Smooth muscle cell (in vitro differentiated cells): ENCODE measurements at regions not wholly inside any gene's neighbourhood (a gene's known extent, or its start where the extent isn't known, plus 50 kb on each side); places are given as distances from the start of the nearest gene placed in this dataset.
"Not testable (repeated sequence)": the region's sequence is repeated elsewhere in the genome, so short reads cannot be mapped to it uniquely, and the experiment has no call there.

Experiments used
- DNase-seq: peaks from one replicate; lab custom pipeline; 2025; ENCODE audit not compliant: unreplicated experiment; lab: John Stamatoyannopoulos, UW
- H2AFZ ChIP-seq: fragments of 200-600 bp; sonication (generic); 2 replicates; pipeline ENCODE4 v1.6.0; 2016; ENCODE audit warnings: antibody characterized with exemption, low read depth, mild to moderate bottlenecking
- H3F3A ChIP-seq: fragments of 200-600 bp; sonication (generic); 2 replicates; pipeline ENCODE4 v1.6.0; 2017; ENCODE audit warnings: antibody characterized with exemption, low read depth
- H3K27ac ChIP-seq: fragments of 200-600 bp; sonication (generic); 2 replicates; pipeline ENCODE4 v1.5.1; 2016; ENCODE audit warnings: low read depth, mild to moderate bottlenecking
- H3K27me3 ChIP-seq: fragments of 200-600 bp; sonication (generic); 2 replicates; pipeline ENCODE4 v1.6.1; 2016; ENCODE audit warnings: low read depth, mild to moderate bottlenecking
- H3K36me3 ChIP-seq: fragments of 200-600 bp; sonication (generic); 2 replicates; pipeline ENCODE4 v1.5.1; 2016; ENCODE audit warnings: low read depth
- H3K4me1 ChIP-seq: fragments of 200-600 bp; sonication (generic); 2 replicates; pipeline ENCODE4 v1.5.1; 2016; ENCODE audit warnings: low read depth
- H3K4me2 ChIP-seq: fragments of 200-600 bp; sonication (generic); 2 replicates; pipeline ENCODE4 v1.6.0; 2016; ENCODE audit warnings: mild to moderate bottlenecking
- H3K4me3 ChIP-seq: fragments of 200-600 bp; sonication (generic); 2 replicates; pipeline ENCODE4 v1.5.1; 2016; ENCODE audit warnings: mild to moderate bottlenecking
- H3K79me2 ChIP-seq: fragments of 200-600 bp; sonication (generic); 2 replicates; pipeline ENCODE4 v1.6.0; 2016; ENCODE audit warnings: low read depth, mild to moderate bottlenecking
- H3K9ac ChIP-seq: fragments of 200-600 bp; sonication (generic); 2 replicates; pipeline ENCODE4 v1.6.0; 2016; ENCODE audit warnings: low read depth
- H3K9me3 ChIP-seq: fragments of 200-600 bp; sonication (generic); replicated peaks from 2 replicates; pipeline ENCODE4 v1.5.1; 2016; ENCODE audit warnings: low read depth
- H4K20me1 ChIP-seq: fragments of 200-600 bp; sonication (generic); 2 replicates; pipeline ENCODE4 v1.6.0; 2016; ENCODE audit warnings: low read depth
- WGBS: methylation state at CpG from one replicate; pipeline ENCODE4 v1.1.7; 2016; ENCODE audit warnings: low lambda C conversion rate; 5-methylcytosine and 5-hydroxymethylcytosine counted together
- TF ChIP-seq, protein P1 (sequence below): fragments of 200-600 bp; sonication (generic); IDR thresholded peaks from 2 replicates; pipeline ENCODE4 v1.5.1; 2017; ENCODE audit warnings: borderline replicate concordance, mild to moderate bottlenecking, antibody characterized with exemption; ENCODE audit not compliant: insufficient read depth, poor library complexity, severe bottlenecking

DNA sequence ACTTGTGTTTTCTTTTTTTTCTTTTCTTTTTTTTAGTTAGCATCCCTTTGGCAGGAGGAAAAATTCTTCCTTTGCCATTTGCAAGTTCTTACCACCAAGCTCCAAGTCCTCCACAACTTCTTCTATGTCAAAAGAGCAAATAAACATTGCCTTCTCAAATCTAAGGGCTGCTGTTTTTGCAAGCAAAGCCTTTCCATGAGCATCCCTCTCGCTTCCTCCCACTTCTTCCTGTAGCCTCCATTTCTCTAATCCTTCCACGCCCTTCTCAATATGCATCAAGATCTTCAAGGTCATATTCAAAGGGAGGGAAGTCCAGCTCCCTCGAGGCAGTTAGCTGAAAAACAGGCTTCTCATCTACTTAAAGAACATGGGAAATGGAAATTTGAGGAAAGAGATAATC lies 147.1 kb downstream of the ADSS2 start:
- H3F3A ChIP-seq = no peaks in the 10 kb centered on the region
- 71% methylated on average over 3 of the region's 3 CpGs for WGBS
- TF ChIP-seq, protein P1, sequence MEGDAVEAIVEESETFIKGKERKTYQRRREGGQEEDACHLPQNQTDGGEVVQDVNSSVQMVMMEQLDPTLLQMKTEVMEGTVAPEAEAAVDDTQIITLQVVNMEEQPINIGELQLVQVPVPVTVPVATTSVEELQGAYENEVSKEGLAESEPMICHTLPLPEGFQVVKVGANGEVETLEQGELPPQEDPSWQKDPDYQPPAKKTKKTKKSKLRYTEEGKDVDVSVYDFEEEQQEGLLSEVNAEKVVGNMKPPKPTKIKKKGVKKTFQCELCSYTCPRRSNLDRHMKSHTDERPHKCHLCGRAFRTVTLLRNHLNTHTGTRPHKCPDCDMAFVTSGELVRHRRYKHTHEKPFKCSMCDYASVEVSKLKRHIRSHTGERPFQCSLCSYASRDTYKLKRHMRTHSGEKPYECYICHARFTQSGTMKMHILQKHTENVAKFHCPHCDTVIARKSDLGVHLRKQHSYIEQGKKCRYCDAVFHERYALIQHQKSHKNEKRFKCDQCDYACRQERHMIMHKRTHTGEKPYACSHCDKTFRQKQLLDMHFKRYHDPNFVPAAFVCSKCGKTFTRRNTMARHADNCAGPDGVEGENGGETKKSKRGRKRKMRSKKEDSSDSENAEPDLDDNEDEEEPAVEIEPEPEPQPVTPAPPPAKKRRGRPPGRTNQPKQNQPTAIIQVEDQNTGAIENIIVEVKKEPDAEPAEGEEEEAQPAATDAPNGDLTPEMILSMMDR = no peak
- no peak overlapping the region for H3K4me2 ChIP-seq
- H3K9me3 ChIP-seq = no peaks in the 10 kb centered on the region
- no peak for DNase-seq
- H3K27ac ChIP-seq = no peak overlapping the region
- H4K20me1 ChIP-seq = no peaks in the 10 kb centered on the region
- H3K9ac ChIP-seq = no peak overlapping the region
- H3K36me3 ChIP-seq = no peaks in the 10 kb centered on the region
- H3K4me3 ChIP-seq = no peak overlapping the region
- H3K4me1 ChIP-seq = no peaks in the 10 kb centered on the region
- H3K27me3 ChIP-seq = no peaks in the 10 kb centered on the region
- H2AFZ ChIP-seq = no peak overlapping the region
- H3K79me2 ChIP-seq = no peaks in the 10 kb centered on the region

DNA sequence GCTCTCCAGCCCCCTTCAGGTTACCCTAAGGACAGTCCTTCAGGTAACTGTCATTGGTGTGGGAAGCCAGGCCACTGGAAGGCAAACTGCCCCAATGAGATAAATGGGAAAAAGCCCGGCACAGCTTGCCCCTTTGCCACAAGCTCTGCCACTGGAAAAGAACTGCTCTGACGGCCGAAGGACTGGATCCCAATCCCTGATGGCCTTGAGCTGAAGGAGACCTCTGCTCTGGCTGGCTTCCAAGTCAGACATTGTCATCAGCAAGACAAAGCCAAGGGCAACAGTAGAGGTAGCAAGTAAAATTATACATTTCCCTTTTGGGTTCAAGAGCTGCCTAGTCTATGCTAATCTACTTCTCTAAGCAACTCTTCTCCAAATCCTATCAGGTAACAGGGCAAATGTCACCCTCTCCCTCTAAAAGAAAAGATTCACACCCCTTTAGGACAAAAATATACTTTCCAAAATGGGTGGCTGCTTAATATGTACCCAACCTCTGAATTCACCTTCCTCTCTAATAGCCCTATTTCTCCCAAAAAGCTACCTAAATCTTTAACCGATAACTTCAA lies 145.8 kb downstream of the ADSS2 start:
- Histone ChIP-seq H3K4me2 (no peak overlapping the region), H2AFZ (no peak overlapping the region), H3K9ac (no peak overlapping the region), H3K4me1 (no peaks in the 10 kb centered on the region), H3K79me2 (no peaks in the 10 kb centered on the region), H4K20me1 (no peaks in the 10 kb centered on the region), H3K4me3 (no peak overlapping the region), H3K27ac (no peak overlapping the region), H3F3A (no peaks in the 10 kb centered on the region), H3K36me3 (no peaks in the 10 kb centered on the region), H3K9me3 (no peaks in the 10 kb centered on the region), H3K27me3 (no peaks in the 10 kb centered on the region)
- WGBS = 94% methylated on average over 4 of the region's 4 CpGs
- no peak for DNase-seq
- TF ChIP-seq, protein P1 = no peak

DNA sequence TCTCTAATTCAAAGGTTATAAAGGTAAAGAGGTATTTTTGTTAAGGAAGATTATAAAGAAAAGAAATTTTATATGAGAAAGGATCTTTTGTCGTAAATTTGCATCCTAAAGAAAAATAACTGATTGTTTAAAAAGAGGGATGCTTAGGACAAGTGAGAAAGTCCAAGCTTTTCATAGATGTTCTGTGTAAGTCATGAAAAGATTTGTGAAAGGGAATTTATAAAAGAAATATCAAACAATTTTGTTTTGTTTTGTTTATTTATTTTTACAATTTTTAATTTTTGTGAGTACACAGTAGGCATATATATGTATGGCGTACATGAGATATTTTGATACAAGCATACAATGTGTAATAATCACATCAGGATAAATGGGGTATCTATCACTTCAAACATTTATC lies 145.2 kb downstream of the ADSS2 start:
- WGBS = 96% methylated on average over 2 of the region's 2 CpGs

DNA sequence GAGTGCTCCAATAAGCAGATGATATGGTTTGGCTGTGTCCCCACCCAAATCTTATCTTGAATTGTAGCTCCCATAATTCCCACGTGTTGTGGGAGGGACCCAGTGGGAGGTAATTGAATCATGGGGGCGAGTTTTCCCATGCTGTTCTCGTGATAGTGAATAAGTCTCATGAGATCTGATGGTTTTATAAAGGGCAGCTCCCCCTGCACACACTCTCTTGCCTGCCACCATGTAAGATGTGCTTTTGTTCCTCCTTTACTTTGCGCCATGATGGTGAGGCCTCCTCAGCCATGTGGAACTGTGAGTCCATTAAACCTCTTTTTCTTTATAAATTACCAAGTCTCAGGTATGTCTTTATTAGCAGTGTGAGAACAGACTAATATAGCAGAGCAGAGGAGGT lies 142.5 kb downstream of the ADSS2 start:
- not testable (repeated sequence) for H4K20me1 ChIP-seq, H3K4me3 ChIP-seq, H3K9ac ChIP-seq, H3K27me3 ChIP-seq, H3K36me3 ChIP-seq, H2AFZ ChIP-seq, H3K4me2 ChIP-seq, H3F3A ChIP-seq, H3K4me1 ChIP-seq, H3K27ac ChIP-seq, H3K79me2 ChIP-seq, H3K9me3 ChIP-seq, DNase-seq
- 85% methylated on average over 4 of the region's 4 CpGs for WGBS

More for the DNA sequence above, 145.2 kb downstream of the ADSS2 start:
- Histone ChIP-seq H3K4me3 (no peak overlapping the region), H3K4me1 (no peaks in the 10 kb centered on the region), H3K36me3 (no peaks in the 10 kb centered on the region), H3K27me3 (no peaks in the 10 kb centered on the region), H3K9ac (no peak overlapping the region), H3K27ac (no peak overlapping the region), H3K9me3 (no peaks in the 10 kb centered on the region), H3F3A (no peaks in the 10 kb centered on the region), H3K79me2 (no peaks in the 10 kb centered on the region), H4K20me1 (no peaks in the 10 kb centered on the region), H3K4me2 (no peak overlapping the region), H2AFZ (no peak overlapping the region)
- no peak for DNase-seq
- TF ChIP-seq, protein P1 = no peak
